SK-N-SH treated with all-trans-retinoic acid at 6 μM for 48 hours (cell line): ENCODE measurements at regions not wholly inside any gene's neighbourhood (a gene's known extent, or its start where the extent isn't known, plus 50 kb on each side); places are given as distances from the start of the nearest gene placed in this dataset.

Experiments
- PPARA ChIP-seq: fragments of 250-450 bp; sonication (Bioruptor Pico); IDR thresholded peaks from 2 replicates; pipeline ENCODE4 v1.5.0; 2020; ENCODE audit warnings: mild to moderate bottlenecking, borderline replicate concordance
- RARB ChIP-seq: fragments of 250-450 bp; sonication (Bioruptor Pico); IDR thresholded peaks from 2 replicates; pipeline ENCODE4 v1.8.0; 2021; ENCODE audit warnings: mild to moderate bottlenecking, moderate library complexity

GRCh38 chr5:81848362-81848880 is 97.5 kb upstream of the SSBP2 start:
- TF ChIP-seq RARB (CRISPR knock-in tag): no peak
- TF ChIP-seq PPARA (CRISPR knock-in tag): no peak
